Mesenteric fat pad (tissue), 1 donor: ENCODE measurements at regions not wholly inside any gene's neighbourhood (a gene's known extent, or its start where the extent isn't known, plus 50 kb on each side); places are given as distances from the start of the nearest gene placed in this dataset.
"Not testable (repeated sequence)": the region's sequence is repeated elsewhere in the genome, so short reads cannot be mapped to it uniquely, and the experiment has no call there.

Experiments
- DNase-seq: peaks from one replicate; pipeline ENCODE4 v3.0.0-alpha.2; 2020; ENCODE audit warnings: low spot score
- donor health status: DM: yes; HTN: yes; CAD: no.

GRCh38 chrX:465418-466215, 78.9 kb upstream of the PPP2R3B start:
- no peak for DNase-seq

GRCh38 chrX:466836-467235, 80.1 kb upstream of the PPP2R3B start:
- DNase-seq = not testable (repeated sequence)

GRCh38 chrX:467686-468085, 81.0 kb upstream of the PPP2R3B start:
- DNase-seq = not testable (repeated sequence)

GRCh38 chrX:468979-469378, 82.3 kb upstream of the PPP2R3B start:
- DNase-seq = no peak

- DNase-seq = no peak
These were observed 84.0 kb upstream of the PPP2R3B start for GRCh38 chrX:470686-471085.

- no peak for DNase-seq
These were observed 84.6 kb upstream of the PPP2R3B start for GRCh38 chrX:471281-471680.

GRCh38 chrX:472275-472674, 85.6 kb upstream of the PPP2R3B start:
- not testable (repeated sequence) for DNase-seq

- DNase-seq = no peak
These were observed 89.4 kb upstream of the PPP2R3B start for GRCh38 chrX:475926-476723.

GRCh38 chrX:476724-477075, 90.0 kb upstream of the PPP2R3B start:
- DNase-seq = no peak

- DNase-seq = no peak
These were observed 90.8 kb upstream of the PPP2R3B start for GRCh38 chrX:477441-478012.

- no peak for DNase-seq
These were observed 92.7 kb upstream of the PPP2R3B start for GRCh38 chrX:479273-479981.

GRCh38 chrX:480861-481417, 94.2 kb upstream of the PPP2R3B start:
- DNase-seq = no peak

- no peak for DNase-seq
These were observed 95.5 kb upstream of the PPP2R3B start for GRCh38 chrX:482192-482701.

- DNase-seq = no peak
These were observed 96.0 kb upstream of the PPP2R3B start for GRCh38 chrX:482702-483203.

GRCh38 chrX:485368-485767, 98.7 kb upstream of the PPP2R3B start:
- DNase-seq = no peak

GRCh38 chrX:486325-486724, 99.6 kb upstream of the PPP2R3B start:
- DNase-seq = no peak

- no peak for DNase-seq
These were observed 101.1 kb upstream of the PPP2R3B start for GRCh38 chrX:487836-488235.

- peak; percentile 53 for DNase-seq
These were observed 103.1 kb upstream of the PPP2R3B start for GRCh38 chrX:489820-490219.

- DNase-seq = peak; percentile 43
These were observed 110.7 kb upstream of the PPP2R3B start for GRCh38 chrX:497186-498014.

- DNase-seq = peak; percentile 73
These were observed 112.2 kb upstream of the PPP2R3B start for GRCh38 chrX:498901-499300.
